VCaP (cell line): ENCODE measurements at regions not wholly inside any gene's neighbourhood (a gene's known extent, or its start where the extent isn't known, plus 50 kb on each side); places are given as distances from the start of the nearest gene placed in this dataset.

Source experiments
- H3K27ac ChIP-seq: fragments of 450-650 bp; 2 replicates; pipeline ENCODE4 v1.5.1; 2017
- CTCF ChIP-seq: fragments of 450-650 bp; conservative IDR thresholded peaks from 2 replicates; pipeline ENCODE4 v1.5.1; 2017; ENCODE audit warnings: mild to moderate bottlenecking, moderate library complexity

DNA sequence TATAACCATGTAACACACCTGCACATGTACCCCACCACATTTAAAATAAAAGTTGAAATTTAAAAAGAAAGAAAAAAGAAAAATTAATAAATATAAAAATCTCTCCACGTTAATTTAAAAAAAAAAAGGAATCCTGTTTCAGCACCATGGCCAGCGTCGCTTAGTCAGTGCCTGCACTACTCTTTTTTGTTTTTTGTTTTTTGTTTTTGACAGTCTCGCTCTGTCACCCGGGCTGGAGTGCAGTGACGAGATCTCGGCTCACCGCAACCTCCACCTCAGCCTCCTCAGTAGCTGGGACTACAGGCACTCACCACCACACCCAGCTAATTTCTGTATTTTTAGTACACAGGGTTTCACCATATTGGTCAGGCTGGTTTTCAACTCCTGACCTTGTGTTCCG is 835.9 kb downstream of the UQCRFS1 start:
- no peak for TF ChIP-seq CTCF
- no peak overlapping the region for H3K27ac ChIP-seq

- no peak overlapping the region for H3K27ac ChIP-seq
- no peak for TF ChIP-seq CTCF
Measured at GRCh38 chr19:28374971-28375370, 838.0 kb downstream of the UQCRFS1 start.

GRCh38 chr19:28372576-28373247 is 840.2 kb downstream of the UQCRFS1 start:
- H3K27ac ChIP-seq, result no peak overlapping the region
- no peak for TF ChIP-seq CTCF

DNA sequence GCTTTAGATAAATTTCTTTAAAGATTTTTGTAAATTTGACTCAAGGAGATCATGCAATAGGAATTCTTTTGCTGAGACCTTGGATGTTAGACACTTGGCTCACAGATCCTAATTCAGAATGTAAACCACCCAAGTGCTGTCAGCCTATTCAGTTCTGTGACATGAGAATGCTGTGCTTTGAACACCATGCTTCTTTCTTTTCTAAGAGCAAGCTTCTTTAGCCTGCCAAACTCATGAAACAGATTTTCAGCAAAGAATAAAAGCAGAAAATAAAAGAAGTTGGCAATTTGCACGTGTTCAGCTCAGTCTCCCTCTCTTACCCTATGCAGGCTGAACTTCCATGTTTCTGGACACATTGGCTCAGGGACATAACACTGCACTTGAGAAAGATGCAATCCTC is 845.8 kb downstream of the UQCRFS1 start:
- no peak overlapping the region for H3K27ac ChIP-seq
- TF ChIP-seq CTCF, result no peak

DNA sequence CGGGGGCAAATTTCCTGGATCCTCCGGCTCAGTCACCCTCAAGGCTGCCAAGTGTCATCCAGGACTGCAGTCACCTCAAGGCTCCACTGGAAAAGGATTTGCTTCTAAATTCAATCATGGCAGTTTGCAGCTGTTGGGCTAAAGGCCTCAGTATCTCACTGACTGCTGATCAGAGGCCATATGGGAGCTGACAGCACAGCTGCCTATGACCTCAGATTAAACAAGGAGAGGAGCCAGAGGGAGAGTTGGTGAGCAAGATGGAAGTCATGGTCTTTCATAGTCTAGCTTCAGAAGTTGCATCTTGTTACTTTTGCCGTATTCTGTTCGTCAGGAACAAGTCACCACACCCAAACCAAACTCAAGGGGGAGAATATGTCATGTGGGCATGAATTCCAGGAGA is 849.7 kb downstream of the UQCRFS1 start:
- no peak overlapping the region for H3K27ac ChIP-seq
- TF ChIP-seq CTCF, result no peak

DNA sequence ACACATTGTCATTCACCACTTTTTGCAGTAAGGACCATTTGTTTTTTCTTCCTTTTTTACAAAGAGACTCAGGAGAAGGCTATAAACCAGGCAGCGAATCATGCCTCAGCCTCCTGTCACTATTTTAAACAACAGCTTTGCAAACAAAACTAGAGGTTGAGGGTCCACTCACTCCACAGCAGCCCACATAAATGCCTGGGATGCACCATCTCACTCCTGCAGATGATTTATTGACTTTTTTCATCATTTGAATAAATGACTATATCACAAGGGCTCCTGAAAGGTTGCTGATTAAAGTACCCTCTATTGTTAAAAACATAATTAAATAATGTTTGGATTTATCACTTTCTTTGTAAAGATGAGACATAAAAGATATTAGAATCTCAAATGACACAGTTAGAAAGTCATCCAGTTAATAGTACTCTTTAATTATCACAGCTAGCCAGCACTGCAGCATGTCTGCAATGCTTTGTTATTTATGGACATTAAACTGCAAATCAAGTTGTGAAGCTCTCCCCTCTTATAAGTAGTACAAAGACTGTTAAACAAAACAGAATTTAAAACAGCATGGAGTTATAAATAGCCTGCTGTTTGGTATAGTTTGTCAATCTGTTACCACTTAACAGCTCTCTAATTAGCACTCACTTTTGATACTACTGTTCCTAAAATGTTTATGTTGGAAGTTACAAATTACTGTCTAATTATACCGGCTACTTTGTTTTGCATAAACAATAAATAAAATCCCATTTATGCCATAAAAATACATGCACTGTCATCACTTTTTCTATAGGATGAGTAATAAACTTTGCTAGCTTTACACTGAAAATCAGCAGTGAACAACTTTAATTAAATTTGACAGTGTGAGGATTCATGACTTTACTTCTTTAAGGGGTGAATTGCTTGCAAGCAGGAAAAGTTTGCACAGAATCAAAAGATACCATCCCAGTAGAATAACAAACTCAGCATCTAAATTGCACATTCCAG is 853.2 kb downstream of the UQCRFS1 start:
- no peak for TF ChIP-seq CTCF
- H3K27ac ChIP-seq, result no peak overlapping the region

DNA sequence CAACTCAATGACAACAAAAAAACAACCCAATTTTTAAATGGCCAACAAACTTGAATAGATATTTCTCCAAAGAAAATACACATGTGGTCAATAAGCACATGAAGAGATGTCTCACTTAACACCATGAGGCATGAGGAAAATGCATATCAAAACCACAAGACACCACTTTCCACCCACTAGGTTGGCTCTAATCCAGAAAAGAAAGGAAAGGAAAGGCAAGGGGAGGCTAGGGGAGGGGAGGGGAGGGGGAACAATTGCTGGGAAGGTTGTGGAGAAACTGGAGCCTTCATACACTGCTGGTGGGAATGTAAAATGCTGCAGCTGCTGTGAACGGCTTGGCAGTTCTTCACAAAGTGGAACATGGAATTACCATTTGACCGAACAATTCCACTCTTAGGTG is 854.3 kb downstream of the UQCRFS1 start:
- no peak overlapping the region for H3K27ac ChIP-seq
- no peak for TF ChIP-seq CTCF
